Smooth muscle cell (in vitro differentiated cells): ENCODE measurements at regions not wholly inside any gene's neighbourhood (a gene's known extent, or its start where the extent isn't known, plus 50 kb on each side); places are given as distances from the start of the nearest gene placed in this dataset.

Source experiments
- DNase-seq: peaks from one replicate; lab custom pipeline; 2025; ENCODE audit not compliant: unreplicated experiment; lab: John Stamatoyannopoulos, UW
- H2AFZ ChIP-seq: fragments of 200-600 bp; sonication (generic); 2 replicates; pipeline ENCODE4 v1.6.0; 2016; ENCODE audit warnings: antibody characterized with exemption, low read depth, mild to moderate bottlenecking
- H3F3A ChIP-seq: fragments of 200-600 bp; sonication (generic); 2 replicates; pipeline ENCODE4 v1.6.0; 2017; ENCODE audit warnings: antibody characterized with exemption, low read depth
- H3K27ac ChIP-seq: fragments of 200-600 bp; sonication (generic); 2 replicates; pipeline ENCODE4 v1.5.1; 2016; ENCODE audit warnings: low read depth, mild to moderate bottlenecking
- H3K27me3 ChIP-seq: fragments of 200-600 bp; sonication (generic); 2 replicates; pipeline ENCODE4 v1.6.1; 2016; ENCODE audit warnings: low read depth, mild to moderate bottlenecking
- H3K36me3 ChIP-seq: fragments of 200-600 bp; sonication (generic); 2 replicates; pipeline ENCODE4 v1.5.1; 2016; ENCODE audit warnings: low read depth
- H3K4me1 ChIP-seq: fragments of 200-600 bp; sonication (generic); 2 replicates; pipeline ENCODE4 v1.5.1; 2016; ENCODE audit warnings: low read depth
- H3K4me2 ChIP-seq: fragments of 200-600 bp; sonication (generic); 2 replicates; pipeline ENCODE4 v1.6.0; 2016; ENCODE audit warnings: mild to moderate bottlenecking
- H3K4me3 ChIP-seq: fragments of 200-600 bp; sonication (generic); 2 replicates; pipeline ENCODE4 v1.5.1; 2016; ENCODE audit warnings: mild to moderate bottlenecking
- H3K79me2 ChIP-seq: fragments of 200-600 bp; sonication (generic); 2 replicates; pipeline ENCODE4 v1.6.0; 2016; ENCODE audit warnings: low read depth, mild to moderate bottlenecking
- H3K9ac ChIP-seq: fragments of 200-600 bp; sonication (generic); 2 replicates; pipeline ENCODE4 v1.6.0; 2016; ENCODE audit warnings: low read depth
- H3K9me3 ChIP-seq: fragments of 200-600 bp; sonication (generic); replicated peaks from 2 replicates; pipeline ENCODE4 v1.5.1; 2016; ENCODE audit warnings: low read depth
- H4K20me1 ChIP-seq: fragments of 200-600 bp; sonication (generic); 2 replicates; pipeline ENCODE4 v1.6.0; 2016; ENCODE audit warnings: low read depth
- WGBS: methylation state at CpG from one replicate; pipeline ENCODE4 v1.1.7; 2016; ENCODE audit warnings: low lambda C conversion rate; 5-methylcytosine and 5-hydroxymethylcytosine counted together
- TF ChIP-seq, protein P1 (sequence below): fragments of 200-600 bp; sonication (generic); IDR thresholded peaks from 2 replicates; pipeline ENCODE4 v1.5.1; 2017; ENCODE audit warnings: borderline replicate concordance, mild to moderate bottlenecking, antibody characterized with exemption; ENCODE audit not compliant: insufficient read depth, poor library complexity, severe bottlenecking

DNA sequence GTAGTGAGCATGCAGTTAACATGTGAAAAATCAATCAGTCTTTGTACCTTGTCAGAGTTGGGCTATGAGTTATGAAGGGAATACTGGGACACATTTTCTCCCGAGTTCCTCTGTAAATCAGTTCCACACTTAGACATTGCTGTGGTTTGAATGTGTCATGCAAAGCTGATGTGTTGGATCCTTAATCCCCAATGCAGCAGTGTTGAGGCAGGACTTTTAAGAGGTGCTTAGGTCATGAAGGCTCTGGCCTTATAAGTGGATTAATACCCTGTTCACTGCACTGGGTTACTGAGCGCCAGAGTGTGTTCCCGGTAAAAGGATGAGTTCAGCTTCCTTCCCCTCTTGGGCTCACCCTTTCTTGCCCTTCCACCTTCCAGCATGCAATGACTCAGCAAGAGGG, 742.1 kb upstream of the TENM4 start:
- Histone ChIP-seq H3K4me2 (peak overlapping the region; percentile 12), H2AFZ (no peak overlapping the region), H3F3A (peaks cover 5% of the 10 kb centered on the region), H3K9ac (no peak overlapping the region), H3K27me3 (no peaks in the 10 kb centered on the region), H3K4me3 (no peak overlapping the region), H3K27ac (no peak overlapping the region), H3K36me3 (no peaks in the 10 kb centered on the region), H3K9me3 (no peaks in the 10 kb centered on the region), H4K20me1 (no peaks in the 10 kb centered on the region), H3K4me1 (peaks cover 3% of the 10 kb centered on the region), H3K79me2 (no peaks in the 10 kb centered on the region)
- no peak for DNase-seq
- TF ChIP-seq, protein P1, sequence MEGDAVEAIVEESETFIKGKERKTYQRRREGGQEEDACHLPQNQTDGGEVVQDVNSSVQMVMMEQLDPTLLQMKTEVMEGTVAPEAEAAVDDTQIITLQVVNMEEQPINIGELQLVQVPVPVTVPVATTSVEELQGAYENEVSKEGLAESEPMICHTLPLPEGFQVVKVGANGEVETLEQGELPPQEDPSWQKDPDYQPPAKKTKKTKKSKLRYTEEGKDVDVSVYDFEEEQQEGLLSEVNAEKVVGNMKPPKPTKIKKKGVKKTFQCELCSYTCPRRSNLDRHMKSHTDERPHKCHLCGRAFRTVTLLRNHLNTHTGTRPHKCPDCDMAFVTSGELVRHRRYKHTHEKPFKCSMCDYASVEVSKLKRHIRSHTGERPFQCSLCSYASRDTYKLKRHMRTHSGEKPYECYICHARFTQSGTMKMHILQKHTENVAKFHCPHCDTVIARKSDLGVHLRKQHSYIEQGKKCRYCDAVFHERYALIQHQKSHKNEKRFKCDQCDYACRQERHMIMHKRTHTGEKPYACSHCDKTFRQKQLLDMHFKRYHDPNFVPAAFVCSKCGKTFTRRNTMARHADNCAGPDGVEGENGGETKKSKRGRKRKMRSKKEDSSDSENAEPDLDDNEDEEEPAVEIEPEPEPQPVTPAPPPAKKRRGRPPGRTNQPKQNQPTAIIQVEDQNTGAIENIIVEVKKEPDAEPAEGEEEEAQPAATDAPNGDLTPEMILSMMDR = no peak
- WGBS = 22% methylated on average over 3 of the region's 3 CpGs

DNA sequence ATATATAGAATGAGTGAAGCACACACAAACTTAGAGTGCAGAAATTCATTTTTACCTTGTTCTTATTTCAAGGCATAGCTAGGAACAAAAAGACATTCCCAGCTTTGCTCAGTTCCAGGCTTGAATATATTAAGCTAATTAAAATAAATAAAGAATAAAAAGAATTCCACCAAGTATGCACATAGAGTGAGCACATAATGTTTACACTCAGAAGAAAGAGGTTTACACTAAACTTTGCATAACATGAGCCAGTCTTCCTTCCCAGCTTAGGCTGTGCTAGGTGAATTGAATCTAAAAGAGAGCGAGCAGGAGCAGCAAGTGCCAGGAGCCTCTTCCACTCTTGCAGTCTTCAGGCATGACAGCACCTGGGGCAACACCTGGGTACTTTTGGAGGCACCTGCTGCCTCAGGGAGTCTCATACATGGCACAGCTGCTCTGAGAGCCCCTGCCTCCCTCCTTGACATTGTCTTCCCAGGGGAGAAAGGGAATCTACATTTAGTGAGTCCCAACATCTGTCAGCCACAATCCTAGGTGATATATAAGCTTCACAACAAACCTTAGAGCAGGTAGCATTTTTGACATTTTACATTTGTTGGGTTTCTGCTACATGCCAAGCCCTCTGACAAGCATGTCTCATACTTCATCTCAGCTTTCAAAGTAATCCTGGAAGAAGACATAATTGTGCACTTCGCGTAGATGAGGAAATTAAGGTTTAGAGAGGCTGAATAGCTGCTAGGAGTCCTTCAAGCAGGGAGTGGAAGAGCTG, 732.7 kb upstream of the TENM4 start:
- Histone ChIP-seq H2AFZ (no peak overlapping the region), H3K27ac (no peak overlapping the region), H3K4me1 (no peaks in the 10 kb centered on the region), H3K9me3 (no peaks in the 10 kb centered on the region), H3K4me3 (no peak overlapping the region), H3K36me3 (no peaks in the 10 kb centered on the region), H3K79me2 (no peaks in the 10 kb centered on the region), H3K27me3 (no peaks in the 10 kb centered on the region), H3F3A (no peaks in the 10 kb centered on the region), H3K4me2 (no peak overlapping the region), H3K9ac (no peak overlapping the region), H4K20me1 (no peaks in the 10 kb centered on the region)
- DNase-seq = no peak
- 78% methylated on average over 3 of the region's 3 CpGs for WGBS
- TF ChIP-seq, protein P1 = no peak

DNA sequence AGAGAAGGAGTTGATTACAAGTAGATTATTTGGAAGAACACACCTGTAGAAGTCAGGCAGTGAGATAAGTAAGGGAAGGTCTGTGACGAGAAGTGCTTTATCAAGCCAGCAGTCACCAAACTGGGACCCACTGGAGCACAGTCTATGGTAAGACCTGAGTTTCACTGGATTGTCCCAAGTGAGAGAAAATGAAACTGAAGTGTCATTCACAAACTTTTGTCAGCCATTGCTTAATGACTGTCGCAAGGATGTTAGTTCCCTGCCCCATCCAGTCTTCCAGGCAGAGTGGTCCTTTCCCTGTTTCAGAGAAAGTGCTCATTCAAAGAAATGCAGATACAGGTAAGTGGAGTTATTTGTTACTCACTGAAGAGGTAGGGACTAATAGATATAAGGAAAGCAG, 728.0 kb upstream of the TENM4 start:
- H2AFZ ChIP-seq = no peak overlapping the region
- TF ChIP-seq, protein P1 = no peak
- no peaks in the 10 kb centered on the region for H3K79me2 ChIP-seq
- no peaks in the 10 kb centered on the region for H3F3A ChIP-seq
- H3K27ac ChIP-seq = no peak overlapping the region
- no peaks in the 10 kb centered on the region for H4K20me1 ChIP-seq
- H3K4me3 ChIP-seq = no peak overlapping the region
- H3K36me3 ChIP-seq = no peaks in the 10 kb centered on the region
- no peak overlapping the region for H3K4me2 ChIP-seq
- DNase-seq = no peak
- 97% methylated on average over 2 of the region's 2 CpGs for WGBS
- H3K9me3 ChIP-seq = no peaks in the 10 kb centered on the region
- H3K4me1 ChIP-seq = peaks cover 7% of the 10 kb centered on the region
- H3K9ac ChIP-seq = no peak overlapping the region
- H3K27me3 ChIP-seq = no peaks in the 10 kb centered on the region

DNA sequence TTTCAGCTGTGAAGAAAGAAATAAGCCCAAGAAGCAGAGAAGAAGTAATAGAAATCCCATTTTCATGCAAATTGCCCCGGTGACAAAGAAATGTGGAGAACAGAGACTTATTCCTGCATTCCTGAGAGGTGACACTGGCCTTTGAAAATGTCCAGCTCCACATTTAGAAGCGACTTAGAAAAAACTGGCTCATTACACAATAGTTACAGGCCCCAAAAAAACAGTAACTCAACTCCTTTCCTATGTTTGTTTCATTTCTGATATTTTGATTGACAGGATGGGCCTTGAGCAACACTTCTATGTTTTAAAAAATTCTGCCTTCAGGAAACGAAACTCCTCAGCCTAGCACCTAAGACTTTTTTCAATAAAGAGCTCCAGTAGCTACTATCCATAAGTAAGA, 726.9 kb upstream of the TENM4 start:
- Histone ChIP-seq H3K9me3 (no peaks in the 10 kb centered on the region), H4K20me1 (no peaks in the 10 kb centered on the region), H3K27ac (peak overlapping the region; percentile 25), H3K36me3 (no peaks in the 10 kb centered on the region), H3K27me3 (no peaks in the 10 kb centered on the region), H3K9ac (no peak overlapping the region), H3K4me1 (peaks cover 7% of the 10 kb centered on the region), H3F3A (no peaks in the 10 kb centered on the region), H3K4me2 (no peak overlapping the region), H3K79me2 (no peaks in the 10 kb centered on the region), H3K4me3 (no peak overlapping the region), H2AFZ (no peak overlapping the region)
- WGBS = 35% methylated on average over 3 of the region's 3 CpGs
- TF ChIP-seq, protein P1 = no peak
- DNase-seq = no peak
